Panc1 (cell line): ENCODE measurements at regions not wholly inside any gene's neighbourhood (a gene's known extent, or its start where the extent isn't known, plus 50 kb on each side); places are given as distances from the start of the nearest gene placed in this dataset.

Experiments used
- ATAC-seq: fragments of 200-7000 bp; cut with Tn5 transposase; 2 replicates; pipeline ENCODE4 v1.9.1; 2020; ENCODE audit warnings: mild to moderate bottlenecking, moderate library complexity
- BruUV-seq: library from RNA; stranded (reverse); fragments of 400-500 nt; replicated peaks from 2 replicates; lab custom pipeline; 2021; lab: Mats Ljungman, UMichigan
- CTCF ChIA-PET: fragments of 300-600 bp; sonication (Branson Sonifier 250); formaldehyde crosslinking; loops from one replicate; lab custom pipeline; 2022; ENCODE audit warnings: antibody characterized with exemption; lab: Charles Lee
- POLR2A ChIA-PET: fragments of 300-600 bp; sonication (Branson Sonifier 250); formaldehyde crosslinking; loops from one replicate; lab custom pipeline; 2022; ENCODE audit warnings: antibody characterized with exemption; lab: Charles Lee
- DNase-seq: peaks from one replicate; pipeline ENCODE4 v3.0.0-alpha.2; 2010; ENCODE audit warnings: low read depth, low spot score
- H3K27ac ChIP-seq: 2 replicates; pipeline ENCODE4 v1.5.1; 2011; ENCODE audit warnings: mild to moderate bottlenecking, low read length, inconsistent platforms
- H3K27me3 ChIP-seq: fragments of 200-500 bp; sonication (Bioruptor generic); 2 replicates; pipeline ENCODE4 v1.6.0; 2014; ENCODE audit warnings: low read length, inconsistent platforms; ENCODE audit not compliant: control insufficient read depth, insufficient read depth
- H3K36me3 ChIP-seq: fragments of 200-500 bp; sonication (Bioruptor generic); 2 replicates; pipeline ENCODE4 v1.5.1; 2014; ENCODE audit warnings: inconsistent platforms, mild to moderate bottlenecking, low read length, moderate library complexity; ENCODE audit not compliant: control insufficient read depth, insufficient read depth
- H3K4me1 ChIP-seq: 2 replicates; pipeline ENCODE4 v1.5.1; 2011; ENCODE audit warnings: inconsistent platforms, mild to moderate bottlenecking, low read length, moderate library complexity; ENCODE audit not compliant: control insufficient read depth, insufficient read depth
- H3K4me3 ChIP-seq, 2 experiments: 2 replicates each; pipeline ENCODE4 v1.5.1; 2011 to 2012; ENCODE audit warnings: low read depth in 2 of 2, low read length in 2 of 2, mild to moderate bottlenecking in 2 of 2, inconsistent platforms in 1 of 2, moderate library complexity in 1 of 2
- H3K9me3 ChIP-seq: fragments of 200-500 bp; sonication (Bioruptor generic); 2 replicates; pipeline ENCODE4 v1.5.1; 2014; ENCODE audit warnings: low read depth, mild to moderate bottlenecking, inconsistent platforms, low read length, moderate library complexity; ENCODE audit not compliant: control insufficient read depth, insufficient read depth
- POLR2AphosphoS5 ChIP-seq: IDR thresholded peaks from 2 replicates; pipeline ENCODE4 v1.6.1; 2012; ENCODE audit warnings: mild to moderate bottlenecking, low read depth, low read length, moderate library complexity
- REST ChIP-seq, 2 experiments: IDR thresholded peaks; 2 replicates each; pipeline ENCODE4 v1.6.1; 2011 to 2012; ENCODE audit warnings: low read depth in 2 of 2, control low read depth in 1 of 2, low read length in 1 of 2, mild to moderate bottlenecking in 1 of 2, moderate library complexity in 1 of 2; ENCODE audit not compliant: insufficient read depth in 1 of 2
- SIN3A ChIP-seq: IDR thresholded peaks from 2 replicates; pipeline ENCODE4 v1.6.1; 2012; ENCODE audit warnings: low read depth, mild to moderate bottlenecking, low read length, moderate library complexity, borderline replicate concordance; ENCODE audit not compliant: insufficient read depth
- TCF7L2 ChIP-seq: IDR thresholded peaks from 2 replicates; pipeline ENCODE4 v1.6.1; 2011; ENCODE audit warnings: mild to moderate bottlenecking, low read depth, low read length, inconsistent platforms
- in situ Hi-C: cut with HindIII; loops from 2 replicates; pipeline ENCODE4 v1.10.0; 2016; ENCODE audit warnings: low sequenced_read_pairs, low pct_unique_long_range_greater_than_20kb
- intact Hi-C: fragments of 100-400 bp; cut with micrococcal nuclease; formaldehyde crosslinking; loops from one replicate; pipeline ENCODE4 v1.10.0; 2022; ENCODE audit not compliant: unreplicated experiment
- TF ChIP-seq, protein P1 (sequence below): fragments of 450-650 bp; IDR thresholded peaks from 2 replicates; pipeline ENCODE4 v1.5.1; 2017; ENCODE audit warnings: mild to moderate bottlenecking

- intact Hi-C loops (no loop called here), in situ Hi-C loops (no loop called here)
- Histone ChIP-seq H3K9me3 (no peaks in the 10 kb centered on the region), H3K27me3 (peaks cover 6% of the 10 kb centered on the region), H3K36me3 (no peaks in the 10 kb centered on the region), H3K4me1 (no peaks in the 10 kb centered on the region), H3K27ac (no peak overlapping the region), H3K4me3 (no peak overlapping the region)
- DNase-seq (no peak), ATAC-seq (no peak)
- BruUV-seq = no TSS peak
- POLR2A ChIA-PET = no interaction called here
- no peak for TF ChIP-seq REST (IDR thresholded peaks at IDR 0.05; ENCODE audit: insufficient read depth in 1 of 2, low read depth in 2 of 2, low read length in 1 of 2)
- no peak for TF ChIP-seq SIN3A
- no peak for TF ChIP-seq POLR2AphosphoS5
- TF ChIP-seq, protein P1, sequence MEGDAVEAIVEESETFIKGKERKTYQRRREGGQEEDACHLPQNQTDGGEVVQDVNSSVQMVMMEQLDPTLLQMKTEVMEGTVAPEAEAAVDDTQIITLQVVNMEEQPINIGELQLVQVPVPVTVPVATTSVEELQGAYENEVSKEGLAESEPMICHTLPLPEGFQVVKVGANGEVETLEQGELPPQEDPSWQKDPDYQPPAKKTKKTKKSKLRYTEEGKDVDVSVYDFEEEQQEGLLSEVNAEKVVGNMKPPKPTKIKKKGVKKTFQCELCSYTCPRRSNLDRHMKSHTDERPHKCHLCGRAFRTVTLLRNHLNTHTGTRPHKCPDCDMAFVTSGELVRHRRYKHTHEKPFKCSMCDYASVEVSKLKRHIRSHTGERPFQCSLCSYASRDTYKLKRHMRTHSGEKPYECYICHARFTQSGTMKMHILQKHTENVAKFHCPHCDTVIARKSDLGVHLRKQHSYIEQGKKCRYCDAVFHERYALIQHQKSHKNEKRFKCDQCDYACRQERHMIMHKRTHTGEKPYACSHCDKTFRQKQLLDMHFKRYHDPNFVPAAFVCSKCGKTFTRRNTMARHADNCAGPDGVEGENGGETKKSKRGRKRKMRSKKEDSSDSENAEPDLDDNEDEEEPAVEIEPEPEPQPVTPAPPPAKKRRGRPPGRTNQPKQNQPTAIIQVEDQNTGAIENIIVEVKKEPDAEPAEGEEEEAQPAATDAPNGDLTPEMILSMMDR = no peak
- TF ChIP-seq TCF7L2 = no peak
- CTCF ChIA-PET = no interaction called here
These were observed 211.0 kb downstream of the TBX5 start for GRCh38 chr12:114194956-114195355.

DNA sequence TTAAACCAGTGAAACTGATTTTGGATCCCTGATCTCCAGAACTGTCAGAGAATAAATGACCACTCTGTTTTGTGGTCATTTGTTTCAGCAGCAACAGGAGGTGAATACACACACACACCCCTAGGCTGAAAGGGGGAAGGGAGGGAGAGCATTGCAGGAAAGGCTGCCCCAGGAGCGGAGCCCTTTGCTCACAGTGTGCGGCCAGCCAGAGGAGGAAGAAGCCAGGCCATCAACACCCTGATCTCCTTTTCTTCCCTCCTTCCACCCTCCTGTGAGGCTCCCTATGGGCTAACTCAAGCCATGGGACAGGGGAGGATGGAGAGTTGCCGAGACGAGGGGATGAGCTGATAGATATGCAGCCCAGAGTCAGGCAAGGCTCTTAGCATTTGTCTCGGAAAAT, 211.9 kb downstream of the TBX5 start:
- CTCF ChIA-PET = no interaction called here
- H3K27ac ChIP-seq = no peak overlapping the region
- ATAC-seq = no peak
- no peak overlapping the region for H3K4me3 ChIP-seq
- in situ Hi-C loops = no loop called here
- no TSS peak for BruUV-seq
- DNase-seq = no peak
- no peaks in the 10 kb centered on the region for H3K4me1 ChIP-seq
- POLR2A ChIA-PET = no interaction called here
- no peaks in the 10 kb centered on the region for H3K36me3 ChIP-seq
- no peak for TF ChIP-seq TCF7L2
- TF ChIP-seq REST (IDR thresholded peaks at IDR 0.05; ENCODE audit: insufficient read depth in 1 of 2, low read depth in 2 of 2, low read length in 1 of 2) = no peak
- TF ChIP-seq SIN3A = no peak
- TF ChIP-seq, protein P1 = no peak
- no peak for TF ChIP-seq POLR2AphosphoS5
- peaks cover 6% of the 10 kb centered on the region for H3K27me3 ChIP-seq
- intact Hi-C loops = no loop called here
- H3K9me3 ChIP-seq = no peaks in the 10 kb centered on the region
